GM21526 (cell line): ENCODE measurements at regions not wholly inside any gene's neighbourhood (a gene's known extent, or its start where the extent isn't known, plus 50 kb on each side); places are given as distances from the start of the nearest gene placed in this dataset.

Source experiments
- ATAC-seq: cut with Tn5 transposase; IDR thresholded peaks from one replicate; pipeline ENCODE4 v1.9.1; 2021; ENCODE audit warnings: moderate library complexity; ENCODE audit not compliant: unreplicated experiment, low FRiP score

GRCh38 chr4:178240891-178241290, 798.7 kb upstream of the AGA start:
- no peak for ATAC-seq

GRCh38 chr4:178241601-178242118, 799.4 kb upstream of the AGA start:
- no peak for ATAC-seq

- ATAC-seq, result no peak
Observed at GRCh38 chr4:178242655-178243054, 800.4 kb upstream of the AGA start.

GRCh38 chr4:178244785-178245184, 802.5 kb upstream of the AGA start:
- no peak for ATAC-seq

- no peak for ATAC-seq
Observed at GRCh38 chr4:178255172-178255571, 812.9 kb upstream of the AGA start.

GRCh38 chr4:178258603-178259002, 816.4 kb upstream of the AGA start:
- no peak for ATAC-seq

- ATAC-seq, result no peak
Observed at GRCh38 chr4:178259566-178259965, 817.3 kb upstream of the AGA start.

GRCh38 chr4:178264001-178264400, 821.8 kb upstream of the AGA start:
- no peak for ATAC-seq

- no peak for ATAC-seq
Observed at GRCh38 chr4:178271386-178271785, 829.1 kb upstream of the AGA start.

GRCh38 chr4:178273168-178273567, 830.9 kb upstream of the AGA start:
- ATAC-seq, result no peak

GRCh38 chr4:178275671-178276360, 833.6 kb upstream of the AGA start:
- no peak for ATAC-seq

GRCh38 chr4:178280362-178280761, 838.1 kb upstream of the AGA start:
- no peak for ATAC-seq

GRCh38 chr4:178288462-178288861, 846.2 kb upstream of the AGA start:
- ATAC-seq, result no peak

GRCh38 chr4:178293601-178294000, 851.4 kb upstream of the AGA start:
- ATAC-seq, result no peak

- ATAC-seq, result no peak
Observed at GRCh38 chr4:178296669-178297068, 854.4 kb upstream of the AGA start.

GRCh38 chr4:178306565-178306964, 864.3 kb upstream of the AGA start:
- no peak for ATAC-seq

- no peak for ATAC-seq
Observed at GRCh38 chr4:178309890-178310289, 867.7 kb upstream of the AGA start.

GRCh38 chr4:178311997-178312396, 869.8 kb upstream of the AGA start:
- ATAC-seq, result no peak

GRCh38 chr4:178314287-178314686, 872.0 kb upstream of the AGA start:
- no peak for ATAC-seq

- no peak for ATAC-seq
Observed at GRCh38 chr4:178316211-178316610, 874.0 kb upstream of the AGA start.

GRCh38 chr4:178320003-178320402, 877.8 kb upstream of the AGA start:
- ATAC-seq, result no peak

- ATAC-seq, result no peak
Observed at GRCh38 chr4:178322524-178323183, 880.4 kb upstream of the AGA start.
